Sigmoid colon (tissue), 4 donors: ENCODE measurements at regions not wholly inside any gene's neighbourhood (a gene's known extent, or its start where the extent isn't known, plus 50 kb on each side); places are given as distances from the start of the nearest gene placed in this dataset.

Experiments
- EP300 ChIP-seq, 4 donors: sonication (generic); formaldehyde crosslinking; IDR thresholded peaks; one replicate each; pipeline ENCODE4 v1.6.1; 2017; ENCODE audit warnings: antibody characterized with exemption in 4 of 4
- POLR2A ChIP-seq, 2 donors: fragments of 450-650 bp; IDR thresholded peaks; one replicate each; pipeline ENCODE4 v1.6.1; 2016; ENCODE audit warnings: antibody characterized with exemption in 2 of 2, mild to moderate bottlenecking in 2 of 2, moderate library complexity in 2 of 2
- POLR2AphosphoS5 ChIP-seq, 4 donors: sonication (generic); formaldehyde crosslinking; IDR thresholded peaks; one replicate each; pipeline ENCODE4 v1.6.1; 2017; ENCODE audit warnings: antibody characterized with exemption in 4 of 4
- TF ChIP-seq, protein P1 (sequence below), 4 experiments: fragments of 450-650 bp in 3 of 4; fragments of 200-600 bp in 1 of 4; IDR thresholded peaks; one replicate each; pipeline ENCODE4 v1.5.1; 2016 to 2019; ENCODE audit warnings: antibody characterized with exemption in 4 of 4, mild to moderate bottlenecking in 3 of 4, moderate library complexity in 2 of 4

DNA sequence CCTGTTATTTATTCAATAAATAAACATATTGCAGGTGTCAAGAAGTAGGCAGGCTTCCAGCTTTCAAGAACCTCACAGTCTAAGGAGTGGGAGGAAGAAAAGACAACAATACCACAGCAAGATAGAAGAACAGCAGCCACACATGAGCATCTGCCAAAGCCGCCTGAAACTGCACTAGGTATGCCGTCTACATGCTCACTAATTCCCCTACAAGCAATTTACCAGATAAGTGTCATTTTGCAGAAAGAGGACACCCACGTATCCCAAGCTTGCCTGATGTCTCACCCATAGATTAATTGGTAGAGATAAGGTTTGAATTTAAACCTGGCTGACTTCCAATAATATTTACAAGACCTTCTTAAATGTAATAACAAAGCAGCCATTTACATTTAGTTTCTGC lies 439.4 kb upstream of the CPEB2 start:
- TF ChIP-seq, protein P1, sequence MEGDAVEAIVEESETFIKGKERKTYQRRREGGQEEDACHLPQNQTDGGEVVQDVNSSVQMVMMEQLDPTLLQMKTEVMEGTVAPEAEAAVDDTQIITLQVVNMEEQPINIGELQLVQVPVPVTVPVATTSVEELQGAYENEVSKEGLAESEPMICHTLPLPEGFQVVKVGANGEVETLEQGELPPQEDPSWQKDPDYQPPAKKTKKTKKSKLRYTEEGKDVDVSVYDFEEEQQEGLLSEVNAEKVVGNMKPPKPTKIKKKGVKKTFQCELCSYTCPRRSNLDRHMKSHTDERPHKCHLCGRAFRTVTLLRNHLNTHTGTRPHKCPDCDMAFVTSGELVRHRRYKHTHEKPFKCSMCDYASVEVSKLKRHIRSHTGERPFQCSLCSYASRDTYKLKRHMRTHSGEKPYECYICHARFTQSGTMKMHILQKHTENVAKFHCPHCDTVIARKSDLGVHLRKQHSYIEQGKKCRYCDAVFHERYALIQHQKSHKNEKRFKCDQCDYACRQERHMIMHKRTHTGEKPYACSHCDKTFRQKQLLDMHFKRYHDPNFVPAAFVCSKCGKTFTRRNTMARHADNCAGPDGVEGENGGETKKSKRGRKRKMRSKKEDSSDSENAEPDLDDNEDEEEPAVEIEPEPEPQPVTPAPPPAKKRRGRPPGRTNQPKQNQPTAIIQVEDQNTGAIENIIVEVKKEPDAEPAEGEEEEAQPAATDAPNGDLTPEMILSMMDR (IDR thresholded peaks at IDR 0.05), result no peak
- TF ChIP-seq POLR2AphosphoS5 (IDR thresholded peaks at IDR 0.05) (no peak), POLR2A (IDR thresholded peaks at IDR 0.05) (no peak), EP300 (IDR thresholded peaks at IDR 0.05) (no peak)
